HCT116 (cell line): ENCODE measurements at regions not wholly inside any gene's neighbourhood (a gene's known extent, or its start where the extent isn't known, plus 50 kb on each side); places are given as distances from the start of the nearest gene placed in this dataset.

Experiments used
- ATAC-seq: fragments of 200-7000 bp; cut with Tn5 transposase; 2 replicates; pipeline ENCODE4 v1.9.1; 2020; ENCODE audit warnings: mild to moderate bottlenecking, moderate library complexity
- BruUV-seq: library from RNA; stranded (reverse); fragments of 400-500 nt; replicated peaks from 2 replicates; lab custom pipeline; 2021; lab: Mats Ljungman, UMichigan
- CTCF ChIA-PET: fragments of 300-600 bp; sonication (Branson Sonifier 250); formaldehyde crosslinking; loops from one replicate; lab custom pipeline; 2021; ENCODE audit warnings: antibody characterized with exemption; lab: Charles Lee
- POLR2A ChIA-PET: fragments of 300-600, 350-600 bp; sonication (Branson Sonifier 250); formaldehyde crosslinking; loops from one replicate; lab custom pipeline; 2021; ENCODE audit warnings: antibody characterized with exemption; lab: Charles Lee
- RAD21 ChIA-PET, 2 experiments: fragments of 300-600 bp; sonication (Branson Sonifier 250); formaldehyde crosslinking; loops; one replicate each; lab custom pipeline; 2023; ENCODE audit warnings: low total read pairs in 2 of 2; ENCODE audit not compliant: uncharacterized antibody in 2 of 2, unreplicated experiment in 2 of 2, low non-redundant PET in 1 of 2; lab: Charles Lee
- DNase-seq: peaks from one replicate; pipeline ENCODE4 v3.0.0-alpha.2; 2010; ENCODE audit warnings: low read depth, low spot score
- H2AFZ ChIP-seq: fragments of 200-600 bp; shearing (Covaris generic), sonication (generic); 2 replicates; pipeline ENCODE4 v1.6.1; 2017; ENCODE audit warnings: low read depth, mixed run types, mixed read lengths, antibody characterized with exemption, low read length; ENCODE audit not compliant: poor library complexity, severe bottlenecking
- H3K27ac ChIP-seq: 2 replicates; pipeline ENCODE4 v1.5.1; 2012; ENCODE audit warnings: low read depth, low read length
- H3K27me3 ChIP-seq: fragments of 200-600 bp; sonication (generic); 2 replicates; pipeline ENCODE4 v1.6.1; 2016; ENCODE audit warnings: mixed run types, low read length, mixed read lengths; ENCODE audit not compliant: insufficient read depth
- H3K36me3 ChIP-seq, 2 experiments: fragments of 200-500 bp in 1 of 2; fragments of 200-600 bp in 1 of 2; sonication (Bioruptor generic) in 1 of 2; sonication (generic) in 1 of 2; 2 replicates each; pipeline versions ENCODE4 v1.5.1 to v1.6.1; 2014 to 2016; ENCODE audit warnings: low read length in 2 of 2, inconsistent platforms in 1 of 2, mixed read lengths in 1 of 2, mixed run types in 1 of 2; ENCODE audit not compliant: insufficient read depth in 2 of 2, control insufficient read depth in 1 of 2
- H3K4me1 ChIP-seq, 2 experiments: fragments of 200-600 bp in 1 of 2; sonication (generic) in 1 of 2; 2 replicates each; pipeline versions ENCODE4 v1.5.1 to v1.6.1; 2012 to 2017; ENCODE audit warnings: low read length in 2 of 2, inconsistent platforms in 1 of 2, mild to moderate bottlenecking in 1 of 2, mixed read lengths in 1 of 2, mixed run types in 1 of 2, moderate library complexity in 1 of 2; ENCODE audit not compliant: insufficient read depth in 2 of 2, control insufficient read depth in 1 of 2
- H3K4me2 ChIP-seq: fragments of 200-600 bp; sonication (generic); 2 replicates; pipeline ENCODE4 v1.6.1; 2017; ENCODE audit warnings: mixed run types, low read length, mixed read lengths
- H3K4me3 ChIP-seq, 2 experiments: fragments of 200-600 bp in 1 of 2; sonication (generic) in 1 of 2; replicated peaks in 1 of 2; 2 replicates each; pipeline ENCODE4 v1.5.1; 2011 to 2016; ENCODE audit warnings: low read length in 2 of 2, control low read depth in 1 of 2, low read depth in 1 of 2, mild to moderate bottlenecking in 1 of 2, mixed read lengths in 1 of 2, mixed run types in 1 of 2
- H3K79me2 ChIP-seq: fragments of 200-600 bp; sonication (generic); 2 replicates; pipeline ENCODE4 v1.6.1; 2017; ENCODE audit warnings: mild to moderate bottlenecking, mixed run types, low read length, moderate library complexity, mixed read lengths; ENCODE audit not compliant: insufficient read depth
- H3K9ac ChIP-seq: fragments of 200-600 bp; sonication (generic); 2 replicates; pipeline ENCODE4 v1.6.1; 2016; ENCODE audit warnings: low read length, mixed read lengths
- H3K9me2 ChIP-seq: fragments of 200-600 bp; sonication (generic), shearing (Covaris generic); 2 replicates; pipeline ENCODE4 v1.6.1; 2017; ENCODE audit warnings: mixed run types, mild to moderate bottlenecking, moderate library complexity; ENCODE audit not compliant: insufficient read depth
- H3K9me3 ChIP-seq, 2 experiments: fragments of 200-500 bp in 1 of 2; fragments of 200-600 bp in 1 of 2; sonication (Bioruptor generic) in 1 of 2; sonication (generic) in 1 of 2; 2 replicates each; pipeline ENCODE4 v1.6.1; 2014 to 2017; ENCODE audit warnings: low read length in 2 of 2, mixed read lengths in 2 of 2, inconsistent platforms in 1 of 2, low read depth in 1 of 2, mild to moderate bottlenecking in 1 of 2, mixed run types in 1 of 2, moderate library complexity in 1 of 2; ENCODE audit not compliant: control insufficient read depth in 1 of 2, insufficient read depth in 1 of 2
- H4K20me1 ChIP-seq: fragments of 200-600 bp; sonication (generic), shearing (Covaris generic); 2 replicates; pipeline ENCODE4 v1.6.1; 2017; ENCODE audit warnings: mixed run types, mild to moderate bottlenecking, moderate library complexity; ENCODE audit not compliant: insufficient read depth
- CBX3 ChIP-seq: IDR thresholded peaks from 2 replicates; pipeline ENCODE4 v1.6.1; 2012; ENCODE audit warnings: low read depth
- CEBPB ChIP-seq: IDR thresholded peaks from 2 replicates; pipeline ENCODE4 v1.6.1; 2012; ENCODE audit warnings: low read depth
- EGR1 ChIP-seq: IDR thresholded peaks from 2 replicates; pipeline ENCODE4 v1.6.1; 2012; ENCODE audit warnings: low read depth
- EZH2phosphoT487 ChIP-seq: fragments of 200-600 bp; IDR thresholded peaks from 2 replicates; pipeline ENCODE4 v1.6.1; 2018; ENCODE audit warnings: antibody characterized with exemption, borderline replicate concordance
- FOSL1 ChIP-seq: IDR thresholded peaks from 2 replicates; pipeline ENCODE4 v1.6.1; 2012; ENCODE audit warnings: low read depth
- JUND ChIP-seq: IDR thresholded peaks from 2 replicates; pipeline ENCODE4 v1.6.1; 2012
- POLR2AphosphoS5 ChIP-seq: IDR thresholded peaks from 2 replicates; pipeline ENCODE4 v1.6.1; 2011; ENCODE audit warnings: mild to moderate bottlenecking, low read depth, low read length, moderate library complexity
- RAD21 ChIP-seq: IDR thresholded peaks from 2 replicates; pipeline ENCODE4 v1.6.1; 2012; ENCODE audit warnings: low read depth, mild to moderate bottlenecking
- SRF ChIP-seq: IDR thresholded peaks from 2 replicates; pipeline ENCODE4 v1.6.1; 2012; ENCODE audit warnings: low read depth
- TCF7L2 ChIP-seq: IDR thresholded peaks from 2 replicates; pipeline ENCODE4 v1.7.0; 2011; ENCODE audit warnings: borderline replicate concordance, inconsistent platforms; ENCODE audit not compliant: insufficient read depth, insufficient read length; ENCODE audit errors: extremely low read depth
- ZFX ChIP-seq: fragments of 450-650 bp; IDR thresholded peaks from 2 replicates; pipeline ENCODE4 v1.6.1; 2017
- ZNF274 ChIP-seq: fragments of 200-500 bp; sonication (Bioruptor generic); IDR thresholded peaks from 2 replicates; pipeline ENCODE4 v1.6.1; 2014; ENCODE audit warnings: mild to moderate bottlenecking, low read depth, low read length, inconsistent platforms
- intact Hi-C: fragments of 100-400 bp; cut with micrococcal nuclease; formaldehyde crosslinking; loops from 2 replicates; pipeline ENCODE4 v1.10.0; 2022
- TF ChIP-seq, protein P1 (sequence below): IDR thresholded peaks from 2 replicates; pipeline ENCODE4 v1.6.1; 2012
- TF ChIP-seq, protein P2 (sequence below): IDR thresholded peaks from 2 replicates; pipeline ENCODE4 v1.6.1; 2012; ENCODE audit warnings: low read depth

DNA sequence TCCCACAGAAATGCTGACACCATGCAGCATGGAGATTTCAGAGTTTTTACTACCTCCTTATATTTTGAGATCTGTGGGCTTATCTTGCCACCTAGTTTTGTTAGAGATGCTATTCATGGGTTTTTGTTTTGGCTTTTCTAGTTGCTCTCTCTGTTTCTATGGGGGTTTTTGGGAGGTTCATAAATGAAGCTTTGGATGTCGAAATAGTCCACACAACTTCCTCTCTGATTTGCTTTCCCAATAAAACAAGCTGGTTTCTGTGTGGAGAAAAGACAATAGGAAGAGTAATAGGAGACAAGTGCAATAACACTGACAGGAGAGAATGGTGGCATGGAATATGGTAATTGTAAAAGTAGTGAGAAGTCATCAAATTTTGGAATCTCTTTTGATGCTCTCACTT is 106.8 kb upstream of the GPR149 start (continued):
- no peak for TF ChIP-seq POLR2AphosphoS5
- TF ChIP-seq, protein P1, sequence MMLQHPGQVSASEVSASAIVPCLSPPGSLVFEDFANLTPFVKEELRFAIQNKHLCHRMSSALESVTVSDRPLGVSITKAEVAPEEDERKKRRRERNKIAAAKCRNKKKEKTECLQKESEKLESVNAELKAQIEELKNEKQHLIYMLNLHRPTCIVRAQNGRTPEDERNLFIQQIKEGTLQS = no peak

DNA sequence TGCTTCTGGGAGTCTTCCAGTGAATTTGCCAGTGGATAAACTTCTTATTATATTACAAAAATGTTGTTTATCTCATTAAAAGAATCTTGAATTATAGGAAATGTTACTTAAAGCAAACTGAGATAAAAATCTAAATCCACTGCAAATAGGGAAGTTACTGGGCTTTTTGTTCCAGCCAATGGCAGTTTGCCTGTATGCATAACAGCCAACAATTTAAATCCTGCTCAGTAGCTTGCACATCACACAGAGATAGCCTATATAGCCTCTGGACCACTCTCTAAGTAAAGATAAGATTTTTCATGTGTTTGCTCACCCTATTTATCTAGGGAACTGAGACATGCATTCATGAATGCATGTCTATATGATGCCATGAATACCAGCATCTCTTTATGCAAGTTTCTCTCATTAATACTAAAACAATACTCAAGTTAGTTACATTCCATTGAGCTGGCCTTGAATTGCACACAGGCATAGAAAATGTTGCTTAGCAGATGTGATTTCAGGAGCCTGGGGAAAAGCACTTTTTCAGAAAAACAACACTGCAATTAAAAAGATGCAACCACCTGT is 92.1 kb upstream of the GPR149 start:
- ATAC-seq (no peak), DNase-seq (no peak)
- ChIA-PET RAD21 (no interaction called here), CTCF (no interaction called here), POLR2A (no interaction called here)
- H3K4me1 ChIP-seq = no peaks in the 10 kb centered on the region
- no peak overlapping the region for H3K27ac ChIP-seq
- no peaks in the 10 kb centered on the region for H3K79me2 ChIP-seq
- no peaks in the 10 kb centered on the region for H3K9me3 ChIP-seq
- no peaks in the 10 kb centered on the region for H3K27me3 ChIP-seq
- no TSS peak for BruUV-seq
- intact Hi-C loops = no loop called here
- no peaks in the 10 kb centered on the region for H3K9me2 ChIP-seq
- no peak overlapping the region for H3K4me2 ChIP-seq
- TF ChIP-seq POLR2AphosphoS5 = no peak
- TF ChIP-seq EGR1 = no peak
- no peak for TF ChIP-seq FOSL1
- TF ChIP-seq CBX3 = no peak
- TF ChIP-seq SRF = no peak
- no peak for TF ChIP-seq EZH2phosphoT487
- TF ChIP-seq RAD21 = no peak
- TF ChIP-seq TCF7L2 = no peak
- TF ChIP-seq ZFX = no peak
- TF ChIP-seq JUND = no peak
- no peak for TF ChIP-seq ZNF274
- TF ChIP-seq, protein P2, sequence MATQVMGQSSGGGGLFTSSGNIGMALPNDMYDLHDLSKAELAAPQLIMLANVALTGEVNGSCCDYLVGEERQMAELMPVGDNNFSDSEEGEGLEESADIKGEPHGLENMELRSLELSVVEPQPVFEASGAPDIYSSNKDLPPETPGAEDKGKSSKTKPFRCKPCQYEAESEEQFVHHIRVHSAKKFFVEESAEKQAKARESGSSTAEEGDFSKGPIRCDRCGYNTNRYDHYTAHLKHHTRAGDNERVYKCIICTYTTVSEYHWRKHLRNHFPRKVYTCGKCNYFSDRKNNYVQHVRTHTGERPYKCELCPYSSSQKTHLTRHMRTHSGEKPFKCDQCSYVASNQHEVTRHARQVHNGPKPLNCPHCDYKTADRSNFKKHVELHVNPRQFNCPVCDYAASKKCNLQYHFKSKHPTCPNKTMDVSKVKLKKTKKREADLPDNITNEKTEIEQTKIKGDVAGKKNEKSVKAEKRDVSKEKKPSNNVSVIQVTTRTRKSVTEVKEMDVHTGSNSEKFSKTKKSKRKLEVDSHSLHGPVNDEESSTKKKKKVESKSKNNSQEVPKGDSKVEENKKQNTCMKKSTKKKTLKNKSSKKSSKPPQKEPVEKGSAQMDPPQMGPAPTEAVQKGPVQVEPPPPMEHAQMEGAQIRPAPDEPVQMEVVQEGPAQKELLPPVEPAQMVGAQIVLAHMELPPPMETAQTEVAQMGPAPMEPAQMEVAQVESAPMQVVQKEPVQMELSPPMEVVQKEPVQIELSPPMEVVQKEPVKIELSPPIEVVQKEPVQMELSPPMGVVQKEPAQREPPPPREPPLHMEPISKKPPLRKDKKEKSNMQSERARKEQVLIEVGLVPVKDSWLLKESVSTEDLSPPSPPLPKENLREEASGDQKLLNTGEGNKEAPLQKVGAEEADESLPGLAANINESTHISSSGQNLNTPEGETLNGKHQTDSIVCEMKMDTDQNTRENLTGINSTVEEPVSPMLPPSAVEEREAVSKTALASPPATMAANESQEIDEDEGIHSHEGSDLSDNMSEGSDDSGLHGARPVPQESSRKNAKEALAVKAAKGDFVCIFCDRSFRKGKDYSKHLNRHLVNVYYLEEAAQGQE = no peak
- no peak for TF ChIP-seq CEBPB
- H2AFZ ChIP-seq = no peak overlapping the region
- no peak overlapping the region for H3K4me3 ChIP-seq
- no peaks in the 10 kb centered on the region for H4K20me1 ChIP-seq
- H3K36me3 ChIP-seq = no peaks in the 10 kb centered on the region
- no peak overlapping the region for H3K9ac ChIP-seq
